Sigmoid colon (tissue), 6 donors: ENCODE measurements at regions not wholly inside any gene's neighbourhood (a gene's known extent, or its start where the extent isn't known, plus 50 kb on each side); places are given as distances from the start of the nearest gene placed in this dataset.
A peak's percentile ranks its signal among the peaks of the same experiment; 100 is the strongest.

Source experiments
- DNase-seq: peaks from one replicate; pipeline ENCODE4 v3.0.0-alpha.2; 2019
- H3K27ac ChIP-seq, 4 donors: fragments of 200-600 bp; sonication (generic); one replicate each; pipeline ENCODE4 v1.5.1; 2016 to 2019; ENCODE audit warnings: mild to moderate bottlenecking in 1 of 4
- H3K27me3 ChIP-seq, 3 donors: fragments of 200-600 bp; sonication (generic); one replicate each; pipeline ENCODE4 v1.5.1; 2019; ENCODE audit warnings: mild to moderate bottlenecking in 1 of 3
- H3K36me3 ChIP-seq, 4 donors: fragments of 200-600 bp; sonication (generic); one replicate each; pipeline ENCODE4 v1.5.1; 2016 to 2019
- H3K4me1 ChIP-seq, 4 donors: fragments of 200-600 bp; sonication (generic); one replicate each; pipeline ENCODE4 v1.5.1; 2017 to 2019
- H3K4me3 ChIP-seq, 4 donors: fragments of 200-600 bp; sonication (generic); one replicate each; pipeline ENCODE4 v1.5.1; 2017 to 2019; ENCODE audit warnings: mild to moderate bottlenecking in 2 of 4, moderate library complexity in 1 of 4
- H3K9me3 ChIP-seq, 4 donors: fragments of 200-600 bp in 3 of 4; sonication (generic) in 3 of 4; one replicate each; pipeline versions ENCODE4 v1.5.1 to v1.6.1; 2013 to 2019
- EP300 ChIP-seq, 4 donors: sonication (generic); formaldehyde crosslinking; IDR thresholded peaks; one replicate each; pipeline ENCODE4 v1.6.1; 2017; ENCODE audit warnings: antibody characterized with exemption in 4 of 4
- POLR2A ChIP-seq, 2 donors: fragments of 450-650 bp; IDR thresholded peaks; one replicate each; pipeline ENCODE4 v1.6.1; 2016; ENCODE audit warnings: antibody characterized with exemption in 2 of 2, mild to moderate bottlenecking in 2 of 2, moderate library complexity in 2 of 2
- POLR2AphosphoS5 ChIP-seq, 4 donors: sonication (generic); formaldehyde crosslinking; IDR thresholded peaks; one replicate each; pipeline ENCODE4 v1.6.1; 2017; ENCODE audit warnings: antibody characterized with exemption in 4 of 4
- WGBS, 2 donors: extraction: QIAGEN DNeasy Blood & Tissue Kit; methylation state at CpG; one replicate each; pipeline ENCODE4 v1.1.7; 2013; 5-methylcytosine and 5-hydroxymethylcytosine counted together
- intact Hi-C: fragments of 100-400 bp; cut with DNase I; formaldehyde crosslinking; loops from one replicate; pipeline ENCODE4 v1.15.1; 2023
- TF ChIP-seq, protein P1 (sequence below), 4 experiments: fragments of 450-650 bp in 3 of 4; fragments of 200-600 bp in 1 of 4; IDR thresholded peaks; one replicate each; pipeline ENCODE4 v1.5.1; 2016 to 2019; ENCODE audit warnings: antibody characterized with exemption in 4 of 4, mild to moderate bottlenecking in 3 of 4, moderate library complexity in 2 of 4
- donor health status: healthy with polysubstance abuse.
- donor health status: healthy.

DNA sequence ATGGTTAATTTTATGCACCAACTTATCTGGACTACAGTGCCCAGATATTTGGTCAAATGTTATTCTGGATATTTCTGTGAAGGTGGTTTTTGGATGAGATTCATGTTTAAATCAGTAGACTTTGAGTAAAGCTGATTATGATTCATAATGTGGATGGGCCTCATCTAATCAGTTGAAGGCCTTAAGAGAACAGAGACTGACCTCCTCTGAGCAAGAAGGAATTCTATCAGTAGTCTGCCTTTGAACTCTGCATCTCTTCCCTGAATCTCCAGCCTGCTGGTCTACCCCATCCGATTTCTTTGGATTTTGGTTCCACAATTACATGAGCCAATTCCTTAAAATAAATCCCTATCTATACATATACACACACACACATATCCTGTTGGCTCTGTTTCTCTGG is 82.8 kb upstream of the MAP4K3 start:
- no peaks in the 10 kb centered on the region for H3K36me3 ChIP-seq
- DNase-seq, result no peak
- no peak overlapping the region for H3K4me3 ChIP-seq
- intact Hi-C loops, result loop anchor here (10.0 kb wide), 1 partner anchor 395 kb away; the partner anchor contains the start of gene SOS1
- peaks cover 0 to 50% (median 38%) of the 10 kb centered on the region in 4 donors for H3K4me1 ChIP-seq
- WGBS, 2 donors, result 91 to 97% methylated on average over 1 of the region's 1 CpG
- no peaks in the 10 kb centered on the region for H3K9me3 ChIP-seq
- H3K27ac ChIP-seq, result no peak overlapping the region
- TF ChIP-seq POLR2A (IDR thresholded peaks at IDR 0.05), result no peak
- no peak for TF ChIP-seq POLR2AphosphoS5 (IDR thresholded peaks at IDR 0.05)
- TF ChIP-seq, protein P1, sequence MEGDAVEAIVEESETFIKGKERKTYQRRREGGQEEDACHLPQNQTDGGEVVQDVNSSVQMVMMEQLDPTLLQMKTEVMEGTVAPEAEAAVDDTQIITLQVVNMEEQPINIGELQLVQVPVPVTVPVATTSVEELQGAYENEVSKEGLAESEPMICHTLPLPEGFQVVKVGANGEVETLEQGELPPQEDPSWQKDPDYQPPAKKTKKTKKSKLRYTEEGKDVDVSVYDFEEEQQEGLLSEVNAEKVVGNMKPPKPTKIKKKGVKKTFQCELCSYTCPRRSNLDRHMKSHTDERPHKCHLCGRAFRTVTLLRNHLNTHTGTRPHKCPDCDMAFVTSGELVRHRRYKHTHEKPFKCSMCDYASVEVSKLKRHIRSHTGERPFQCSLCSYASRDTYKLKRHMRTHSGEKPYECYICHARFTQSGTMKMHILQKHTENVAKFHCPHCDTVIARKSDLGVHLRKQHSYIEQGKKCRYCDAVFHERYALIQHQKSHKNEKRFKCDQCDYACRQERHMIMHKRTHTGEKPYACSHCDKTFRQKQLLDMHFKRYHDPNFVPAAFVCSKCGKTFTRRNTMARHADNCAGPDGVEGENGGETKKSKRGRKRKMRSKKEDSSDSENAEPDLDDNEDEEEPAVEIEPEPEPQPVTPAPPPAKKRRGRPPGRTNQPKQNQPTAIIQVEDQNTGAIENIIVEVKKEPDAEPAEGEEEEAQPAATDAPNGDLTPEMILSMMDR (IDR thresholded peaks at IDR 0.05), result no peak
- no peak for TF ChIP-seq EP300 (IDR thresholded peaks at IDR 0.05)
- H3K27me3 ChIP-seq, result no peaks in the 10 kb centered on the region

DNA sequence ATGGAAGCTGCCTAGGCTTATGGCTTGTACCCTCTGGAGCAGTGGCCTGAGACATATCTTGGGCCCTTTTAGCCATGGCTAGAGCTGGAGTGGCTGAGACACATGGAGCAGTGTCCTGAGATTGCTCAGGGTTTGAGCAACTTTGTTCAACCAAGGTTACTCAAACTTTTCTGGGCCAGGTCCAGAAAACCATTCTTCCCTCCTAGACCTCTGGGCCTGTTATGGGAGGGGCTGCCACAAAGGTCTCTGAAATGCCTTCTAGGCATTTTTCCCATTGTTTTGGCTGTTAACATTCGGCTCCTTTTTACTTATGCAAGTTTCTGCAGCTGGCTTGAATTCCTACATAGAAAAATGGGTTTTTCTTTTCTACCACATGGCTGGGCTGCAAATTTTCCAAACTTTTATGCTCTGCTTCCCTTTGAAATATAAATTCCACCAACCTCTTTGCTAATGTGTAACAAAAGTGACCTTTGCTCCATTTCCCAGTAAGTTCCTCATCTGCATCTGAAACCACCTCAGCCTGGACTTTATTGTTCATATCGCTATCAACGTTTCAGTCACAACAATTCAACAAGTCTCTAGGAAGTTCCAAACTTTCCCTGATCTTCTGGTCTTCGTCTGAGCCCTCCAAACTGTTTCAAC is 84.9 kb upstream of the MAP4K3 start:
- WGBS, 2 donors, result 29 to 72% methylated on average over 4 of the region's 4 CpGs
- peaks cover 0 to 40% (median 23%) of the 10 kb centered on the region in 4 donors for H3K4me1 ChIP-seq
- no peak overlapping the region for H3K27ac ChIP-seq
- TF ChIP-seq POLR2AphosphoS5 (IDR thresholded peaks at IDR 0.05), result no peak
- no peak for TF ChIP-seq EP300 (IDR thresholded peaks at IDR 0.05)
- TF ChIP-seq POLR2A (IDR thresholded peaks at IDR 0.05), result no peak
- TF ChIP-seq, protein P1 (IDR thresholded peaks at IDR 0.05), result no peak
- H3K4me3 ChIP-seq, result no peak overlapping the region
- intact Hi-C loops, result no loop called here
- no peaks in the 10 kb centered on the region for H3K36me3 ChIP-seq
- H3K9me3 ChIP-seq, result no peaks in the 10 kb centered on the region
- H3K27me3 ChIP-seq, result no peaks in the 10 kb centered on the region
- no peak for DNase-seq

DNA sequence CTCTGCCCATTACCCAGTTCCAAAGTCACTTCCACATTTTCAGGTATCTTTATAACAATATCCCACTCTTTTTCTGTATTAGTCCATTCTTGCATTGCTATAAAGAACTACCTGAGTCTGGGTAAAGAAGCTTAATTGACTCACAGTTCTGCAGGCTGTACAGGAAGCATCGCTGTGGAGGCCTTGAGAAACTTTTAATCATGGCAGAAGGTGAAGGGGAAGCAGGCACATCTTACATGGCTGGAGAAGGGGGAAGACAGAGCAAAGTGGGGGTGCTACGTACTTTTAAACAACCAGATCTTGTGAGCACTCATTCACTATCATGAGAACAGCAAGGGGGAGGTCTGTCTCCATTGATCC is 85.4 kb upstream of the MAP4K3 start:
- DNase-seq, result no peak
- Histone ChIP-seq H3K27me3 (no peaks in the 10 kb centered on the region), H3K4me1 (peaks cover 0 to 35% (median 19%) of the 10 kb centered on the region in 4 donors), H3K4me3 (no peak overlapping the region), H3K9me3 (no peaks in the 10 kb centered on the region), H3K27ac (no peak overlapping the region), H3K36me3 (no peaks in the 10 kb centered on the region)
- intact Hi-C loops, result no loop called here
- TF ChIP-seq, protein P1 (IDR thresholded peaks at IDR 0.05), result no peak
- no peak for TF ChIP-seq EP300 (IDR thresholded peaks at IDR 0.05)
- TF ChIP-seq POLR2AphosphoS5 (IDR thresholded peaks at IDR 0.05), result no peak
- no peak for TF ChIP-seq POLR2A (IDR thresholded peaks at IDR 0.05)
- 69 to 85% methylated on average over 2 of the region's 2 CpGs for WGBS, 2 donors

DNA sequence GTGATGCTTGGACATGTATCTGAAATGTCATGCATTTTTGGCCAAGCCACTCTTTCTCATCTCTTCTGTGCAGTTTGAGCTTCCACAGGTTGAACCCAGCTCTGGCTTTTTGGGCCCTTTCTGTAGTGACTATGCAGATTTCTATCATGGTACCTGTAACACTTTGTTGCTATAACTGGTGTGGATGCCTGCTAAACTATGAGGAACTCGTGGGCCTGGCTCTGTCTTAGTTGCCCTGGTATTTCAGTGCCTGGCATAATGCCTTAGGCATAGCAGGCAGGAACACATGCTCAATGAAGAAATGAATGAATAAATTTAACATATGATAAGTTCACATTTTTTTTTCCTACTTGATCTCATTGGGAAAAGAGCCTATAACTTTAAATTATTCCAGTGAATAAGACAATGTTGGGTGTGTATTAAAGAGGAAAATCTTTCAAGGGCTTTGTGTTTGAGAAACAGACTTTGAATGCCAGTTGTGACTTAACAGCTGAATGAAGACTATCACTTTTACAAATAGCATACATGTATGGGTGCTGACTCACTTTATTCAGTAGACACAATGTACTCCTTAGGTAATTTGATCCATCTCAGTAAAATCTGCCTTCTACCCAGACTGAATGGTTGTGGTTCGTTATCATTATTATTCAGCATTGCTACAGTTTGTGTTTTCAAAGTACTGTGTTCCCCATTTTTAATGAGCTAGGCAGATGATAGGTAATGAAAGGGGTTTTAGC is 86.4 kb upstream of the MAP4K3 start:
- Histone ChIP-seq H3K36me3 (no peaks in the 10 kb centered on the region), H3K4me3 (no peak overlapping the region), H3K27ac (peak overlapping the region in 1 of 4 donors; percentile 18), H3K9me3 (no peaks in the 10 kb centered on the region), H3K4me1 (peaks cover 0 to 30% (median 14%) of the 10 kb centered on the region in 4 donors), H3K27me3 (no peaks in the 10 kb centered on the region)
- TF ChIP-seq POLR2AphosphoS5 (IDR thresholded peaks at IDR 0.05), result no peak
- TF ChIP-seq, protein P1 (IDR thresholded peaks at IDR 0.05), result no peak
- TF ChIP-seq EP300 (IDR thresholded peaks at IDR 0.05), result no peak
- TF ChIP-seq POLR2A (IDR thresholded peaks at IDR 0.05), result no peak
- DNase-seq, result no peak
- intact Hi-C loops, result no loop called here
- whole genome bisulfite sequencing, 2 donors, result 90 to 92% methylated on average over 2 of the region's 2 CpGs
